ENCODE measurements at regions not wholly inside any gene's neighbourhood (a gene's known extent, or its start where the extent isn't known, plus 50 kb on each side); places are given as distances from the start of the nearest gene placed in this dataset.

DNA sequence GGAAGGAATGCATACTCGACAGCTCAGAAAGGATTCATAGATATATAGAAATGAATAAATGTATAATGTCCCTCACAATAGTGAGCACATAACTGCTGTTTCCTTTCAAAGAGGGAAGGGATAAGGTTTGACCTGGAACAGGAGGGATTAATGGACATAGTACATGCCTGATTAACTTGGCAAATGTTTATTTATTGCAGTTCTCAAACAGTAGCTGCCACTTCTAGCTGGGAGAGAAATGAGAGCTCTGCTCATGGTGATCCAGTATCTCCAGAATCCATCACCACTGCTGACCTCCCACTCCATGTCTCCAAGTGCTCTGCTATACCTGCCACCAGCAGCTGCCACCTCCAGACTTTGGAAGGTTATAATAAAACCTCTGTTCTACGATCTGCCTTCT is 108.1 kb downstream of the LRIG3 start:
- DNase-seq, result no peak

DNA sequence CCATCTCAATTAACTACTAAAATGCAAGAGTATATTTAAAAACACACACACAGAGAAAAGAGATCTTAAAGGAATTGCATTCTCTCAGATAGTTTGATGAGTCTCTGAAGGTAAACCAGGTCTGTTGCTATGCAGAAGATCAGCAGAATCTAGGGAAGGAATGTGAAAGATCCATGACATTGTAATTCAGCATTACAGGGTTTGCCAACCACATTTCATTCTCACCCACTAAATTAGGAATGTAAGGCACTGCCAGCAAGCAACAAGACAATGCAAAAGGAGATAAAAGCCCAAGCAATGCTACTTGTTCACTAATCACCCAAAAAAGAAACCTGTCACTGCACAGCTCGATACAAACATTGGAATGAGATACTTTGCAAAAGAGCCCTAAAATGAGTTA is 106.3 kb downstream of the LRIG3 start:
- DNase-seq, result no peak

DNA sequence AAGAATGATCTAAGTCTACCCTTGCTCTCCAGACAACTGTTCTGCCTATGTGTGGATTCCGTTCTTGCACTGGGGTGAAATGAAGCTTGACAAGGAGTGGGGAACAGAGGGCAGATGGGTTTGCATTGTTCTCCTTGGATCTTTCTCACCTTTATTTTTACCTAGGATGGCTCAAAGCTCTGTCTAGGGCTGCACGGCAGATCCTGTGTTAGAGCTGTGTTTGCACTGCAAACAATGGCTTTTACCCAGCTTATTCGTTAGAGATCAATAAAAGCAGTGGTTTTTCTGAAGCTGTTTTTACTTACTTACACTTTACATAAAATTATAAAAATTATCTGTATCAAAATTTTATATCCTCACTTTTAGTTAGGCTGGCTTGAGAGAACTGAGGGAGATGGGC is 105.1 kb downstream of the LRIG3 start:
- no peak for DNase-seq

DNA sequence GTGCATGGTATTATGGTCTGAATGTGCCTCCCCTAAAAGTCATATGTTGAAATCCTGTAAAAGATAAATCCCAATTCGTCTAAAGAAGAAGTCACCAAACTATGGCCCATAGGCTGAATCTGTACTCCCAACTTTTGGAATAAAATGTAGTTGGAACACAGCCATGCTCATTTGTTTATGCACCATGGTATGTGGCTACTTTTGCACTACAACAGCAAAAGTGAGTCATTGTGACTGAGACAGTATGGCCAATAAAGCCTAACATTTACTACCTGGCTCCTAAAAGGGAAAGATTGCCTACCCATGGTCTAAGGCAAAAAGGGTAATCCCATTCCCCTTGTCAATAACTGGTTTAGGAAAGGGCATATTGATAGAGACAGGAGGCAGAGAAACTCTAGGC is 101.8 kb downstream of the LRIG3 start:
- DNase-seq, result no peak

DNA sequence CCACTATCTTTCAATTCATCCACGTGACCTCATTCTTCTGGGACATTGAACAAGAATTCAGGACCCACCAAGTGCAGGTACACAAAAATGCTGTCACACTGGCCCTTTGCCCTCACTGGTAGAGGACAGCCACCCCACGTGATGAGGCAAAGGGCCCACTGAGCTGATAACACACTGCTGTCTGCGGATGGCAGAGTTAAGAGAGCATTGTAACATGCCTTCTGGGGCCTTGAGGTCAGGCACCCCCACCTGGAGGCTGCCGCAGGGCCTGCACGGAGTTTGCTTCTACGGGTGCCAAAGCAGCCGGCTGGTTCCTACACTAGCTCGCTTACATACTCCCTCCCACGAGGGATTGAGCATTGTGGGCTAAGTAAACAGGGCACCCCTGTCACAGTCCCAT is 101.0 kb downstream of the LRIG3 start:
- no peak for DNase-seq

DNA sequence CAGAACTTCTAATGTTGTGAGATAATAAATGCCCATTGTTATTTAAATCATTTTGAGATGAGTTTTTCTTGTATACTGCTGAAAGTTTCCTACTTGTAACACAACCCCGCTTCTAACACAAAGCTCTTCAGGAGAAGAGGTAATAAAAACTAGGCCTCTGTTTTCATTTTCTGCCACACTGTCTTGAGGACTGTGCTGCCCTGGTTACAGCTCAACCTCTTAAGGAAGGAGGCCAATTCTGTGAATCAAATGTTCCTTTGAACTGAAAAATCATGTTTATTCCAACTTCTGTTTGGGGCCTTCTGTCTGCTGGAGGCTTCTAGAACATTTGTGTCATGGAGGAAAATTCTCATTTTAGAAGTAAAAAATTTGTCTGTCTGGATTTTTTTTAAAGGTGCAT is 100.3 kb downstream of the LRIG3 start:
- no peak for DNase-seq

Data from femur (tissue), 1 donor.